ENCODE measurements at regions not wholly inside any gene's neighbourhood (a gene's known extent, or its start where the extent isn't known, plus 50 kb on each side); places are given as distances from the start of the nearest gene placed in this dataset.

GRCh38 chr2:15867194-15868171 lies 72.9 kb upstream of the MYCN start:
- no peak for TF ChIP-seq CTCF (IDR thresholded peaks at IDR 0.05)

- no peak for TF ChIP-seq CTCF (IDR thresholded peaks at IDR 0.05)
Measured at GRCh38 chr2:15868186-15868585, 72.2 kb upstream of the MYCN start.

- no peak for TF ChIP-seq CTCF (IDR thresholded peaks at IDR 0.05)
Measured at GRCh38 chr2:15868704-15869103, 71.6 kb upstream of the MYCN start.

- TF ChIP-seq CTCF (IDR thresholded peaks at IDR 0.05), result no peak
Measured at GRCh38 chr2:15869396-15869795, 71.0 kb upstream of the MYCN start.

GRCh38 chr2:15869871-15870270 lies 70.5 kb upstream of the MYCN start:
- no peak for TF ChIP-seq CTCF (IDR thresholded peaks at IDR 0.05)

GRCh38 chr2:15870565-15870964 lies 69.8 kb upstream of the MYCN start:
- TF ChIP-seq CTCF (IDR thresholded peaks at IDR 0.05), result no peak

- no peak for TF ChIP-seq CTCF (IDR thresholded peaks at IDR 0.05)
Measured at GRCh38 chr2:15871239-15871783, 69.0 kb upstream of the MYCN start.

All from LNCAP (cell line).